ENCODE measurements at regions not wholly inside any gene's neighbourhood (a gene's known extent, or its start where the extent isn't known, plus 50 kb on each side); places are given as distances from the start of the nearest gene placed in this dataset.

GRCh38 chr3:4147556-4148118 is 155.5 kb upstream of the SETMAR start:
- TF ChIP-seq CTCF (conservative IDR thresholded peaks at IDR 0.05; ENCODE audit: low read depth, low read length) (no peak), EZH2 (IDR thresholded peaks at IDR 0.05; ENCODE audit: borderline replicate concordance, low read depth, low read length, poor library complexity, severe bottlenecking) (no peak)
